ENCODE measurements at regions not wholly inside any gene's neighbourhood (a gene's known extent, or its start where the extent isn't known, plus 50 kb on each side); places are given as distances from the start of the nearest gene placed in this dataset.

- Histone ChIP-seq H3K36me3 (ENCODE audit: control insufficient read depth in 4 of 4, insufficient read depth in 3 of 4, low read depth in 1 of 4, low read length in 3 of 4) (no peaks in the 10 kb centered on the region), H3K27me3 (ENCODE audit: control insufficient read depth in 4 of 4, insufficient read depth in 4 of 4, low read length in 3 of 4) (peaks cover 0 to 2% (median 0%) of the 10 kb centered on the region in 4 donors)
- 82% methylated on average over 2 of the region's 2 CpGs for WGBS
Observed at GRCh38 chr17:53996131-53996530, 173.4 kb downstream of the KIF2B start.

More at GRCh38 chr17:53996131-53996530, 173.4 kb downstream of the KIF2B start:
- no peak for TF ChIP-seq HNF4G (IDR thresholded peaks at IDR 0.05)
- TF ChIP-seq YY1 (IDR thresholded peaks at IDR 0.05): no peak
- TF ChIP-seq RXRA (IDR thresholded peaks at IDR 0.05): no peak
- no peak for TF ChIP-seq ATF3 (IDR thresholded peaks at IDR 0.05)
- no peak for TF ChIP-seq SP1 (IDR thresholded peaks at IDR 0.05)
- TF ChIP-seq JUND (IDR thresholded peaks at IDR 0.05): no peak
- TF ChIP-seq FOXA2 (IDR thresholded peaks at IDR 0.05): no peak
- no peak for TF ChIP-seq TAF1 (conservative IDR thresholded peaks at IDR 0.05)
- no peak for TF ChIP-seq GABPA (IDR thresholded peaks at IDR 0.05 in 1 of 2, conservative IDR thresholded peaks at IDR 0.05 in 1 of 2)
- no peak for TF ChIP-seq REST (IDR thresholded peaks at IDR 0.05)
- no peak for TF ChIP-seq CTCF (IDR thresholded peaks at IDR 0.05; ENCODE audit: low read depth, low read length, missing input control)
- TF ChIP-seq MAX (IDR thresholded peaks at IDR 0.05): no peak
- TF ChIP-seq NR2F2 (IDR thresholded peaks at IDR 0.05): no peak
- no peak for TF ChIP-seq HNF4A (conservative IDR thresholded peaks at IDR 0.05)
- no peak for TF ChIP-seq EGR1 (IDR thresholded peaks at IDR 0.05; ENCODE audit: low read depth in 2 of 2)
- TF ChIP-seq RAD21 (IDR thresholded peaks at IDR 0.05): no peak
- TF ChIP-seq FOXA1 (IDR thresholded peaks at IDR 0.05): no peak
- TF ChIP-seq ZBTB33 (IDR thresholded peaks at IDR 0.05): no peak
- Histone ChIP-seq H3K9me3 (ENCODE audit: control insufficient read depth in 4 of 4, low read length in 3 of 4) (no peaks in the 10 kb centered on the region), H3K9ac (ENCODE audit: low read depth in 1 of 2, low read length in 2 of 2) (no peak overlapping the region), H3K4me1 (ENCODE audit: control insufficient read depth in 4 of 4, insufficient read depth in 4 of 4, low read length in 3 of 4) (no peaks in the 10 kb centered on the region), H3K4me3 (ENCODE audit: low read depth in 1 of 3, low read length in 3 of 3) (no peak overlapping the region), H3K27ac (ENCODE audit: low read depth in 1 of 2, low read length in 2 of 2) (no peak overlapping the region)
- DNase-seq (ENCODE audit: low spot score): no peak

Data from liver (tissue), 8 donors.